ENCODE measurements at regions not wholly inside any gene's neighbourhood (a gene's known extent, or its start where the extent isn't known, plus 50 kb on each side); places are given as distances from the start of the nearest gene placed in this dataset.

DNA sequence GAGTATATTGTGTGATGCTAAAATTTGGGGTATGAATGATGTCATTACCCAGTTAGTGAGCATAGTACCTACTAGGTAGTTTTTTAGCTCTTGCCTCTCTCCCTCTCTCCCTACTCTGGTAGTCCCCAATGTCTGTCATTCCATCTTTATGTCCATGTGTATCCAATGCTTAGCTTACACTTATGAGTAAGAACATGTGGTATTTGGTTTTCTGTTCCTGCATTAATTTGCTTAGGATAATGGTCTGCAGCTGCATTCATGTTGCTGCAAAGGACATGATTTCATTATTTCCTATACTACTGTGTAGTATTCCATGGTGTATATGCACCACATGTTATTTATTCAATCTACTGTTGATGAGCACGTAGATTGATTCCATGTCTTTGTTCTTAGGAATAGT is 54.4 kb upstream of the NEGR1 start:
- no peak overlapping the region for H3K4me3 ChIP-seq (ENCODE audit: low read depth, low read length)
- no peak for TF ChIP-seq CTCF (IDR thresholded peaks at IDR 0.05; ENCODE audit: borderline replicate concordance, insufficient read depth, low read depth, low read length)

Data from GM12875 (cell line).